NCI-H345 (cell line): ENCODE measurements at regions not wholly inside any gene's neighbourhood (a gene's known extent, or its start where the extent isn't known, plus 50 kb on each side); places are given as distances from the start of the nearest gene placed in this dataset.

Source experiments
- DNase-seq: peaks from one replicate; lab custom pipeline; 2025; lab: John Stamatoyannopoulos, UW

DNA sequence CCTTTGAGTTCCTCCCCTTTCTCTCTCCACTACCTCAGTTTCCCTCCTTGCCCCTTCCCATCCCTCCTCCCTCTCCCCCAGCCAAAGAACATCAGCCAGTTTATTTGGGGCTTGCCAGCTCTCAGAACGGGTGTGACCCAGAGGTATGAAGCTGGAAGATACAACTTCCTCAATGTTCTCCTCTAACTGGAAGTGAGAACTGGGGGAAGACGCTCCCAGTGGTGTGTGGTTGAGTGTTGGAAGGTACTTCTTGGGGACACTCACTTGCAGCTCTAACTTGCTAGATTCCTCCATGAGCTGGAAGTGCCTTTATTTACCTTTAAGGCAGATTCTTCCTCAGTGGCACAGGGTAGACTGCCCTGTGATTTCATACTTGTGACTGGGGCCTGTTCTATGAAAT, 110.5 kb upstream of the HABP2 start:
- DNase-seq = no peak

DNA sequence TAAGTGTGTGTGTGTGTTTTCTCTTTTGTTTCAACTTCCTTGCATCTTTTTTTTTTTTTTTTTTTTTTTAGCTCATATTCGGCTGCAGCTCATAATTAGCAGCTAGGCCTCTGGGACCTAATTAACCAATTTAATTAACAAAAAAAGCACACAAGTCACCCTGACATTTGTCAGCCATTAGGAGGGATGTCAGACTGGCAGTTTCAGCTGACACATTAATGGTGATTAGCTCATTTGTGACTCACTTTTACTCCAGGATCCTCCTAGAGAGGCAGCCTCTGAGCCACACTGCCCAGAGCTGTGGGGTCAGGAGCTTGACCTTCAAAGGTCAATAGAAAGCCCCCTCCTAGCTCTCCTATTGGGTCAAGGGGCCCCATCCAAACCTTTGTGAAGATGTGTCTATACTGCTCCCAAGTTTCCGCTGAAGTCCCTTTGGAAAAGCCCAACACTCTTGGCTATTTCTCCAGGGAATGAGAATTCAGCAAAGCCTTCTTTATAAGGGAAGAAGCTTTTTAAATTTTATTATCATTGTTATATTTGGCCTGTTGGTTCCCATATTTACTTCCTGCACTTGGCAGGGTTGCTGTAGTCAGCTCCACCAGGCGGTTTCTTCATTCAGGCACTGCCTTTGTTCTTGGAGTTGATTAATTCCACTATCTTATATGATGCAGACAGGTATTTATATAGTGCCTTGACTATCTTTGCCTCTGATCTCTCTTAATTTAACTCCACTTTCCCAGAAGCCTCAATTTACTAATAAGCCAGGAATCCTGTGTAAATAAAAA, 109.5 kb upstream of the HABP2 start:
- no peak for DNase-seq

DNA sequence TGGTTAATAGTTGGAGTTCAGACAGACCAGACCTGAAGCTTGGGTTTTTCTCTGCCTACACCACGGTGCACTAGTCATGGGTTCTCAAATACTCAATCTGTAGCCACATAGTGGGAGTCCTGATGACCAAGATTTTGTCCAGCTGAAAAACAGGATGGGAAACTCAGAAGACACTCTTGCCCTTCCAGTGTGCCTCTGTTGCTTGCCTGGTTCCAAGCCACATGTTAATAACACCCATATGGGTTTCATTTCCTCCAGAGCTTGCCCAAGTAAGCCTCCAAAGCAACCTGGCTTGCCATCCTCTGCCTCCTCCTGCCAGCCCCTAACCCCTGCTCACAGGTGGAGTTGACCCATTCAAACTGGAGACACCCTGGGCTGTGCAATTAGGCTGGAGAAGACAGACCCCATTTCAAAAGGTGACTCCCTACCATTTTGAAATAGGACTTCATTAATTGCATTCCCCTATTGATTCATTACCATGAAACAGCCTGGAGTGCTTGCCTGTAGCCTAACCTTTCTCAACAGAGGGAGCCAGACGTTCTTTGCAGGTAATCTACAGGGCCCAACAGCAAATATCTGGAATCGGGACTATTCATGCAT, 108.0 kb upstream of the HABP2 start:
- DNase-seq = no peak

DNA sequence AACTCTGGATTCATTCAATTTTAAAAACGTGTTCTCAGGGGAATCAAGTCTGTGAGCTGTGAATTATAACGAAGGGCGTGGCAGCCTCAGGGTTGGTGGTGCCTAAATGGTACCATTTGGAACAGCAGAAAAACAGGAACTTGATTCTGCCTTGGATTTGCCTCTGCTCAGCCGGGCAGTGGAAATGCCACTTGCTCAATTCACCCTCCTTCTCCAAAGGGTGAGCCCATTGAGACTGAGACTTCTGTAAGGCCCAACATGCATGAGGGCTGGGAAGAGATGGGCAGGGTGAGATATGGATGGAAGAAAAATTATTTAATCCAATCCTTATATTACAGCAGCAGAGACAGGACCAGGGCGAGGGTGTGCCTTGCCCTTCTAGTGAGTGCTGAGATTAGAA, 107.1 kb upstream of the HABP2 start:
- DNase-seq = no peak

DNA sequence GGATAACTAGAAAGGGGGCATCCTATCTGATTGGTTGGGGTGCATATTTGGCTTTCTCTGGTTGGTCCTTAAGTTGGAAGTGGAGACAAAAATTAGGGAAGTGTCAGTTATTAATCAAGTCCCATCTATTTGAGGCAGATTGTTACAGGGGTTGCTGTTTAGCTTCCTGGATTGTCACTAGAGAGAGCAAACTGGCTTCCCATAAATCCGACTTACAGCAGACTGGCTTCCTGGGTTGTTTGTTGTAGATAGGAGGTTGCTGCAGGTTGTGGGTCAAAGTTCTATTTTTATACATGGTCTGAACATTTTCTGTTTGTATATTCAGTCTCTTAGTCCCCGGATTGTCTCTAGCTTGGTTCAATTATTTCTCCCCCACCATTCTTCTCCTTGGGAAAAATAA, 106.1 kb upstream of the HABP2 start:
- DNase-seq = no peak

DNA sequence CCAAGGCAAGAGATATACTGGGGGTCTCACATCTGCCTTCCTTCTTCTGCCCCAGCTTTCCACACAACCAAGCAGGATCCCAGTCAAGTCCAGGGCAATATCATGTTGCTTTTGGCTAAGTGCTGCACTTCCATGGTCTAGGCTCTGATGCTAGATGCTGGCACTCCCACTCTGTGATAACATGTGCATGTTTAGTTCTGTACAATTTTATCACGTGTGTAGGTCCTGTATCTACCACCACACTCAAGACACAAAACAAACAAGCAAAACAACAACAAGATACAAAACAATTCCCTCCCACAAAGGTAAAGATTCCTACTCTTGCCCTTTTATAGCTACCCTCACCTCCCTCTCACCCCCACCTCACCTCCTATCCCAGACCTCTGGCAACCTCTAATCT, 105.6 kb upstream of the HABP2 start:
- no peak for DNase-seq

DNA sequence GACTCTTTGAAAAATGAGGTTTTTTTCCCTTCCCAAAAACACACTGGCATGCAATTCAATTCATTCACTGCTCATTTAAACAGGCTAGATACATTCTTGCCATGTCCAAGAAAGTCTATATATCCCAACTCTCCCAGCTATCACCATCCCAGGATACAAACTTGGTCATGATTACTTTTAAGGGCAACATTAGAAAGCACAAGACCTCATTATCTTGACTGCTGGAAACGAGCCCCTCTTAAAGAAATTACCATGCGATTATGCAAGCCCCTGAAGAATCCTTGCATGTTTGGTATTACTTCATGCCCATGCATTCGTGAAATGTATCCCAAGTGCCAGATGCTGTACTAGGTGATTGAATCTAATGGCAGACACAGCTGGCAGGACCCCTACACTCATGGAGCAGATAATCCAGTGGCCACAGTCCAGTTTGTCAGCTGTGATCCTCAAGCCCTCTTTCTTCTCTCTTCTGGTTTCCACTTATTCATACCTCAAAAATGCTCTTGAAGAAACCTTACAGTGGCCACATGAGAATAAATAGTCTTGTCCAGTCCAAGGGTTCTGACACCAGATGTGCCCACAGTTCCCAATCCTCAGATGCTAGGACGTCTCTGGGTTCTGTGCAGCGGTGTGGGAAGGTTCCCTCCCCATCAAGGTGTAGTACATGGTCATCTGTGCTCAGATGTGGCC, 103.7 kb upstream of the HABP2 start:
- no peak for DNase-seq

DNA sequence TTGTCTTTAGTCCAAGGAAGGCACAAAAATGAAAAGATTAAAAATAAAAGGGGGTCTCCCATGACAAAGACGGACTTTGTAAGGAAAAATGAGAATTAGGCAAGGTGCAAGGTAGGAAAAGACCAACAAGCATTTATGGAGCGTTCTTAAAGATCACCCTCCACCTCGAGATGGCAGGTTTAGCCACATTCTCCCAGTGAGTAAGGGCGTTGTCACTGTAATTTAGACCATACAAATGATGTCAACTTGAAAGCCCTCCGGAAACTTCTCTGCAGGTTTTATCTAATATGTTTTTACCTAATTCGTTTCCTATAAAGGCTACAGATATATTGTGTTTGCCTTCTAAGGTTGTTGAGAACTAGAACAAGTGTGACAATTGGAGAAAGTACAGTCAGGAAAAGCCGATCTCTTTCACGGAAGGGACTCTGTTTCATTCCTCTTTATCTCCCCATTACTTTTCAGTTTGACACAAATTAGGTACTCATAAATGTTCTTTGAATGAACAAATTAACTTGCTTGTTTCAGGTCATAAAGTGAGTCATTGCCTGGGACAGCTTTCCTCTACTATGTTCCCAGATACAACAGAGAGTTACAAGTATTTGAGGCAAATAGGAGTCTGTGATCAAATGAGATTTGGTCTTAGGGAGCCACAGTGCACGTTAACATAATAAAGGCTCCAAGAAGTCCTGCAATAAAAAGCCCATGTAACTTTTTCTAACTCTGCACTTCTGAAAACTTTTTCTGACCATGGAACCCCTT, 102.6 kb upstream of the HABP2 start:
- no peak for DNase-seq

DNA sequence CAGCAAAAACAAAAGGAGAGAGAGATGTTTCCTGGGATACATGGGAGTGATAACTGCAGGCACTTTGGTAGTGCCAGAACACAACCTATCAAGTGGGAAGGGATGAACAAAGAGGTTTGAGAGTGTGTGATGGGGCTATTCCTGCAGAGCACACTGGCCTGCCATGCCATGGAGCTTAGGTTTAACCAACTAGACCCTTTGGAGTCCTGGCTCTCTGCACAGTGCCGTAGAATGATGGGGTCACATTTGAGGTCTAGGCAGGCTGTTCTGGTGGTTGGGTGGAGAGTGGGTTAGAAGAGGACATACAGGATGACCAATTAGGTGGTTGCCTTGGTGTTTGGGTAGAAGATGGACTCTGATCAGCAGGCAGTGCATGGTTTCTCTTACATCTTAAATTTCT, 101.9 kb upstream of the HABP2 start:
- no peak for DNase-seq

DNA sequence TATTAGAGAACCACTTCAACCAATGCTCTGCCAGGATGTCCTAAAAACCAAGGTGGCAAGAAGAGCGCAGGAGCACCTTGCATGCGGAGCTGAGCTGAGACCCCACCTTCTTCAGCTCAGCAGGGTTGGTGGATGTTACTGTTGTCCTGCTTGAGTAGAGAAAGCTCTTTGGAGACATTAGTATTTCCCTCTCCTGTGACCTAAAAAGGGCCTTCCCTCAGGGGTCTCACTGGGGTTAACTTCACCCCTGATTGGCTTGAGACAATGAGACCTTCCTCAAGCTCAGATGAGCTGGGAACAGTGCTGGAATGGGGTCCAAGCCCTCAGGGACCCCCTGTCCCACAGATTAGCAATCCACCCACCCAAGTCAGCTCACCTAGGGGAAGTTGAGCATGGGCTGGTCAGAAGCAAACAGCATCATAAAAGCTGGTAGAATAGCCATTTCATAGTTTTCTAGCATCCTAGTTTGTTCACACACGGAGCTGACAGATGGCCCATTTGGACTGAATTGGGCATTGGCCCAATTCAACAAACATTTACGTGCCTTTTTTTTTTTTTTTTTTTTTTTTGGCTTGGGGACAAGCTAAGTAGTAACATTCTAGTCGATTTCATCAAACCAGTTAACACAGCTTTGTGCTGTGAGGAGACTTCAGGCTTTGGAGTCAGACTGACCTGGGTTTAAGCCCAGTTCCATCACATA, 100.6 kb upstream of the HABP2 start:
- no peak for DNase-seq

DNA sequence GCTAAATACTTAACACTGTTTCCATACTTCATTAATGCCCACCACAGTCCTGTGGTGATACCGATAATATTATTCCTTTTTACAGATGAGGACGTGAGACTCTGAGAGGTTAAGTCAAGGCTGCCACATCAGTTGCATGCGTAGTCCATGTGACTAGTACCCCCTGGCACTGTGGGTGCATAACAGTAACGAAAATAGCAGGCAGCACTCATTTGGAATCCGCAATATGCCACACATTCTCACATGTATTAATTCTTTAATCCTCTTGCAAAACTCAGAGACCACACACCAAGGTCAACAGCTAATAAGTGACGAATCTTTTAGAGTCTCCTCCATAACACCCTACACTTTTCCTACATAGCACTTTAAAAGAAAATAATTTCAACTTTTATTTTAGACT, 99.5 kb upstream of the HABP2 start:
- DNase-seq = no peak

DNA sequence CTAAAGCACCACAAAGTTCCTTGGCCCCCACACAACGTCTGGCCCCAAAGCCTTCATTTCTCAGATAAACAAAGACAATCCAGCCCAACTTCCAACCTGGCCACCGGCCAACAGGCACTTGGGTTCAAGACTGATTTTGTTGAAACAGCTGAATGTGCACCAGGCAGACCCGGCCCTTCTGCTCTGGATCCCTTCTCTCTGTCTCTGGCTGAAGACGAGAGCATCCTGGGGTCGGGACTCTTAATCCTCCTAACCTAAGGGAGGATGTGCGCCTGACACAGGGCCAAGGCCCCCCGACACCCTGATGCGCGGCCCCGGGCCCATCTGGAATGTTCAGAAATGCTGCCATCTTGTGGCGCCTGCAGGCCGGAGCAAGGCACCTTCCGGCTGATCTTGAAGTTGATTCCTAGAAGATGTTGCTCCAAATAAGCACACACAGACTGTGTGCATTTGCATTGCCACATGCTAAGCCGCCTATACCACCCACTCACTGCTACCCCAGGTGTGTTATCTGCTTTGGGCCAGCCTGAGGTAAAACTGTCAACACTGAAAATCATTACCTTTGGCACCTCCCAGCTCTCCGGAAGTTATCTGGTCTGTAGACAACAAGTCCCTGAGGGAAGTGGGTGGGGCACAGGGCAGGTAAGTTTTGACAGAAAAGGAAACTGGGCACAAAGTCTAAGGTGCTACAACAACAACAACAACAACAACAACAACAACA, 98.4 kb upstream of the HABP2 start:
- peak; percentile 28 for DNase-seq

DNA sequence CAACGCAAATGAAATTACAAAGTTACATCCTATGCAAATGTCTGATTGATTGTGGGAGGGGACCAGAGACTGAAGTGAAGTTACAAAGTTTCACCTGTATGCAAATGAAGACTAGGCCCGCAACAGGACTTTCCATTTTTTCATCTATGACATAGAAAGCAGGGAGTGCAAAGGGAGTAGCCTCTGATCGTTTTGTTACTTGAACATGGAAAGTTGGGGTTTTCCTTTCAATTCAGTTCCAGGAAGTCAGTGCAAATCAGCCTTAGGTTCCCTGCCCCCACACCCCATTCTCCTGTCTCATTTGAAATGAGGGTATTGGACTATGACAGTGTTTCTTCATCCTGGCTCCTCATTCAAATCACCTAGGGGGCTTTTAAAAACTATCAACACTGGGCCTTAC, 96.9 kb upstream of the HABP2 start:
- DNase-seq = no peak

DNA sequence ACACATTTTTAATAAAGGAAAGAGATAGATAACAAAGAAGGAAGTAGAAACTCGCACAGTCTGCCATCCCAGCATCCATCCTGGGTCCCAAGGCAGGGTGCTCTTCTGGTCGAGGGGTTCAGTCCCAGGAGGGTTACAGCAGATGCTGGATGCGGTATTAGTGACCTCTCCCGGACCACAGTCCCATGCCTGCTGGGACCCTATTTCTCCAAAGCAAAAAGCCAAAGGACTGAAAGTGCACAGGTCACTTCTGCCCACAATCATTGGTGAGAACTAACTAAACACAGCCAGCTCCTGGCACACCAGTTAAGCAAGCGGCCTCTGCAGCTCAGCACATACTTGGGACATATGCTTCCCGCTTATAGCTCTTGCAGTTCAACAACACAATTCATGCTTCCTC, 96.1 kb upstream of the HABP2 start:
- DNase-seq = no peak

DNA sequence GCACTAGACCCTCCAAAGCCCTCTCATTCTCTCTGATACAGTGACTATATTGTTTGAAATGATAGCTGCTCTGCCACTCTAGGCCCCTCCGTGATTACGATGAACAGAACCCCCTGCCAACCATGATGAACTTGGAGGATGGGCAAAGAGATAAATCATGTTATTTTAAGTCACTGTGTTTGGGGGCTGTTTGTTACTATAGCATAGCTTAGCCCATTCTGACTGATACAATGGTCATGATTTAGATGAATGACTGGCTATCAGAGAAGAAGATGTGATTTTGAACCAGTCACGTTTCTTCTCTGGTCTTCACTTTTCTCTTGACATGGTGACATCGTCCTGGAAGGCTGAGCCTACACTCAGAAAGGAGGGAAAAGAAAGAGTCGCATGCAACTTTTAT, 95.4 kb upstream of the HABP2 start:
- DNase-seq = no peak

DNA sequence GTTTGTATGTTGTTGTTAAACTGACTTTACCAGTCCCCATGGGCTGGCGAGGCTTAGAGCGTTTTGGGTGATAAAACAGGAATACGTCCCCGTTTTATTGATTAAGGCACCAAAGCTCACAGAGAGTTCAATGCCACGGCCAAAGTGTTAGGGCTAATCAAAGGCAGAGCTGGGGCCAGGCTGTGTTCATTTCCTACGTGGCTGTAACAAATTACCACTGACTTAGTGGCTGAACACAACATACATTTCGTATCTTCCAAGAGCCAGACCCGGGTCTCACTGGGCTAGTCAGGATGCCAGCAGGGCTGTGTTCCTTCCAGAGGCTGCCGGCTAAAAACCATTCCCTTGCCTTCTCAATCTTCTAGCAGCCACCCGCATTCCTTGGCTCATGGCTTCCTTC, 94.4 kb upstream of the HABP2 start:
- no peak for DNase-seq

DNA sequence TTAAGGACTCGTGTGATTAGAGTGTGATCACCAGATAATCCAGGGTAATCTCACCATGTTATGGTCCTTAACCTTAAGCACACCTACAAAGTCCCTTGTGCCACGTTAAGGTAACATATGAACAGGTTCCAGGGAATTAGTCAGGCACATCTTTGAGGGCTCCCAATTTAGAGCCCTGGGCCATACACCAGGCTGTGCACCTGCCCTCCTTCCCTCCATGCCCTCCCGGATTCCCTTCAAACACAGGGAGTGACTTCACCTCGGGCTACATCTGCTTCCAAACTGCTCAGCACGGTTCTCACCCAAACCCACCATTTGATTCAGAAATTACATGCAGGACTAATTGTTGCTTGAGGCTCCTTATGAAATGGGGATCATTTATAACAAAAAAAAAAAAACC, 93.9 kb upstream of the HABP2 start:
- no peak for DNase-seq

DNA sequence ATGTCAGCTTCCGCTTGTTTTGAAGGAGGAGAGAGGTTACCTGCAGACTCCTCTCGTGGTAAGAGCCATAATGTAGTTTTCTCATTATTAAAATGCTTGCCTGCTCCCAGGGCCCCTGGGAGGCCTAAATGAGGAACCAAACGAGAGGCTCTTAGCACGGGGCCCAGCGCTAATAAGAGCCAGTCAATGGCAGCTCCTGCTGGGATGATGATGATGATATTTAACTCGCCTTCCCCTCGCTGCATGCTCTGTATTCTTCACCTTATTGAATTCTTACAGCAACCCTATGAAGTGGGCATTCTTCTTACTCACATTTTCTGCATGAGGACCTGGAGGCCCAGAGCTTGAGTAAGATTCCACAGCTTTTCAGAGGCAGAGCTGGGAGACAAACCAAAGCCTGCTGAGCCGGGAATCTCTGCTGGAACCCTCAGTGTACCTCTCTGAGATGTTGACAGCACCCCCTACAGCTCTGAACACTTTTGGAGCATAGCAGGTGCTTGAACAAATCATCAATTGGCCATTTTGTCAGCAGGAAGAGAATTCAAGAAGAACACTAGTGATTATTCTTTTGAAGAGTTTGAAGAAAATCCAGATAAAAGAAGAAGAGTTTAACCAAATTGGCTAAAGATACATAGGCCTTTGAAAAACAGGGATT, 93.1 kb upstream of the HABP2 start:
- peak; percentile 47 for DNase-seq

DNA sequence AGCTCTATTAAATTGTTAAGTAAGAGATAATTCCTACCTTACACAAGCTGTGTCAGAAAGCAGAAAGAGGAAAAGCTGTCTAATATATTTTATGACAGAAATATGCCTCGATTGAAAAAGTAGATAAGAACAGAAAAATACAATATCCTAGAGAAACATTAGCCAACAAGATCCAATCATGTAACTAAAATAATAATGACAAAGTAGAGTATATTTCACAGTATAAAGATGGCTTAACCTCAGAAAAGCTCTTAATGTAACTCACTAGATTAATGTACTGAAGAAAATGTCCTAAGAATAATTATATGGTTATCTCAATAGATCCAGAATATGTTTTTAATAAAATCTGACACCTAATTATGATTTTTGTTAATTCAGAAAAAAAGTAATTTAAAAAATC, 89.8 kb upstream of the HABP2 start:
- DNase-seq = no peak

DNA sequence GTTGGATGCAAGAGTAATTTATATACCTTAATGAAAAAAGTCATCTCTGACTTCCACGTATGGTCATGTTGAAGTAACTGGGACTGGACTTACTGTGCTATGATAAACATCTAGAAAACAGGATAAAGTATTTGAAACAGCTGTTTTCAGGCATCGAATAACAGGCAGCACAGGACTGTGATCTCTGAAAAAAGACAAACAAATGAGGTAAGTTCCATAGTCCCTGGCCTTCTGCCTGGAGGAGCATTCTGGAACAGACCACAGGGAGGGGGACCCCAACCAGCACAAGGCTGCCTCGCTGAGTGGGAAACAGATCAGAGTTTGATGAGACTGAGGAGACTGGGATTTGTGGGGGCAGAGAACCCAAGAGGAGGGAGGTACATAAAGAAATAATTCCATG, 89.1 kb upstream of the HABP2 start:
- no peak for DNase-seq

DNA sequence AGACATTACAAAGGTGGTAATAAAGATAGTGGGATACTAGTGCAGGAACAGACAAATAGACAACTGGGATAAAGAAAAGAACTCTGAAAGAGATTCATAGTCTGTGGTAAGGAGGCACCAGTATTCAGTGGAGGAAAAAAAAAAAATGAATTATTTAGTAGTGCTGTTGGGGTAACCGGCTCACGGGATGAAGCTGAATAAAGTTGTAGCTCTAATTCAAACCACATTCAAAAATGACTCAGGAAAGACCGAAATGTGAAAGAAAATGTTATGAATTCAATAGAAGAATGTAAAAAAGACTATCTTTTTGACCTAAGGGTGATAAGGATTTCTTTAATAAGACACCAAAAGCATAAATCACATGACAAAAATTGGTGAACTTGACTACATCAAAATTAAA, 83.1 kb upstream of the HABP2 start:
- DNase-seq = no peak
